HEK293T (cell line): ENCODE measurements at regions not wholly inside any gene's neighbourhood (a gene's known extent, or its start where the extent isn't known, plus 50 kb on each side); places are given as distances from the start of the nearest gene placed in this dataset.

Experiments
- CTCF ChIA-PET: fragments of 350-600 bp; formaldehyde crosslinking; extraction: SDS; loops from one replicate; lab custom pipeline; 2021; ENCODE audit warnings: antibody characterized with exemption, inconsistent platforms; lab: Yijun Ruan, JAX
- POLR2A ChIA-PET: fragments of 350-600 bp; formaldehyde crosslinking; extraction: SDS; loops from one replicate; lab custom pipeline; 2020; ENCODE audit warnings: antibody characterized with exemption, inconsistent platforms; lab: Yijun Ruan, JAX
- DNase-seq: peaks from one replicate; pipeline ENCODE4 v3.0.0; 2012; ENCODE audit warnings: mixed read lengths; ENCODE audit errors: extremely low spot score
- ARNT ChIP-seq: fragments of 450-650 bp; IDR thresholded peaks from 2 replicates; pipeline ENCODE4 v1.6.1; 2017; ENCODE audit warnings: mild to moderate bottlenecking
- BHLHE40 ChIP-seq: fragments of 450-650 bp; IDR thresholded peaks from 2 replicates; pipeline ENCODE4 v1.6.1; 2016; ENCODE audit warnings: mild to moderate bottlenecking, moderate library complexity, borderline replicate concordance
- CTBP1 ChIP-seq: fragments of 450-650 bp; IDR thresholded peaks from 2 replicates; pipeline ENCODE4 v1.6.1; 2016; ENCODE audit warnings: borderline replicate concordance
- ELF4 ChIP-seq: fragments of 450-650 bp; IDR thresholded peaks from 2 replicates; pipeline ENCODE4 v1.6.1; 2017; ENCODE audit warnings: antibody characterized with exemption
- FOXA1 ChIP-seq: fragments of 450-650 bp; IDR thresholded peaks from 2 replicates; pipeline ENCODE4 v1.6.1; 2016; ENCODE audit warnings: mild to moderate bottlenecking
- FOXK2 ChIP-seq: fragments of 450-650 bp; IDR thresholded peaks from 2 replicates; pipeline ENCODE4 v1.6.1; 2016; ENCODE audit warnings: mild to moderate bottlenecking
- FOXM1 ChIP-seq: fragments of 450-650 bp; IDR thresholded peaks from 2 replicates; pipeline ENCODE4 v1.6.1; 2017; ENCODE audit warnings: mild to moderate bottlenecking, borderline replicate concordance
- HDGF ChIP-seq: fragments of 450-650 bp; IDR thresholded peaks from 2 replicates; pipeline ENCODE4 v1.6.1; 2017; ENCODE audit warnings: antibody characterized with exemption, borderline replicate concordance
- L3MBTL2 ChIP-seq: fragments of 450-650 bp; conservative IDR thresholded peaks from 2 replicates; pipeline ENCODE4 v1.6.1; 2016; ENCODE audit warnings: mild to moderate bottlenecking
- LEF1 ChIP-seq: fragments of 450-650 bp; IDR thresholded peaks from 2 replicates; pipeline ENCODE4 v1.6.1; 2017; ENCODE audit warnings: mild to moderate bottlenecking, borderline replicate concordance
- NFRKB ChIP-seq: fragments of 450-650 bp; IDR thresholded peaks from 2 replicates; pipeline ENCODE4 v1.6.1; 2016; ENCODE audit warnings: mild to moderate bottlenecking, moderate library complexity
- PKNOX1 ChIP-seq: fragments of 450-650 bp; IDR thresholded peaks from 2 replicates; pipeline ENCODE4 v1.6.1; 2016
- SP1 ChIP-seq: fragments of 450-650 bp; IDR thresholded peaks from 2 replicates; pipeline ENCODE4 v1.6.1; 2017
- SUZ12 ChIP-seq: fragments of 450-650 bp; IDR thresholded peaks from 2 replicates; pipeline ENCODE4 v1.6.1; 2016; ENCODE audit warnings: mild to moderate bottlenecking
- TARDBP ChIP-seq: fragments of 450-650 bp; IDR thresholded peaks from 2 replicates; pipeline ENCODE4 v1.6.1; 2016
- ZNF384 ChIP-seq: fragments of 450-650 bp; IDR thresholded peaks from 2 replicates; pipeline ENCODE4 v1.6.1; 2016

- ChIA-PET CTCF (no interaction called here), POLR2A (no interaction called here)
- no peak for DNase-seq
- TF ChIP-seq ZNF384 (no peak), LEF1 (no peak), FOXM1 (no peak), L3MBTL2 (no peak), NFRKB (no peak), FOXK2 (no peak), TARDBP (no peak), HDGF (no peak), CTBP1 (no peak), SUZ12 (no peak), PKNOX1 (no peak), ARNT (no peak), FOXA1 (no peak), BHLHE40 (no peak), ELF4 (no peak), SP1 (no peak)
These were observed 85.6 kb upstream of the EED start for GRCh38 chr11:86158704-86159580.

GRCh38 chr11:86157797-86158378 lies 86.7 kb upstream of the EED start:
- CTCF ChIA-PET: no interaction called here

GRCh38 chr11:86156397-86156955 lies 87.6 kb upstream of the PICALM start:
- TF ChIP-seq FOXK2 (no peak), FOXA1 (no peak)
- POLR2A ChIA-PET: no interaction called here

More at GRCh38 chr11:86157797-86158378, 86.7 kb upstream of the EED start:
- DNase-seq: no peak
- TF ChIP-seq NFRKB (no peak), ZNF384 (no peak), FOXM1 (no peak), FOXA1 (no peak), SP1 (no peak)
- POLR2A ChIA-PET: interaction anchor here (1.0 kb wide), 1 partner anchor 88 kb away, joined by 3 read pairs; no protein-coding TSS in a partner anchor

GRCh38 chr11:86155200-86155844 lies 86.4 kb upstream of the PICALM start:
- no peak for TF ChIP-seq FOXA1
- no peak for DNase-seq
- POLR2A ChIA-PET: no interaction called here
- CTCF ChIA-PET: no interaction called here

More at GRCh38 chr11:86156397-86156955, 87.6 kb upstream of the PICALM start:
- no peak for DNase-seq
- CTCF ChIA-PET: no interaction called here

- TF ChIP-seq ZNF384: no peak
- no peak for TF ChIP-seq ARNT
- no peak for TF ChIP-seq BHLHE40
- no peak for TF ChIP-seq LEF1
- no peak for TF ChIP-seq FOXK2
- no peak for TF ChIP-seq ELF4
- TF ChIP-seq FOXM1: no peak
- TF ChIP-seq HDGF: no peak
- TF ChIP-seq PKNOX1: no peak
- no peak for TF ChIP-seq TARDBP
- no peak for TF ChIP-seq SUZ12
- TF ChIP-seq L3MBTL2: no peak
- TF ChIP-seq CTBP1: no peak
- TF ChIP-seq NFRKB: no peak
- TF ChIP-seq SP1: no peak
- TF ChIP-seq FOXA1: no peak
- POLR2A ChIA-PET: no interaction called here
- DNase-seq: no peak
- CTCF ChIA-PET: no interaction called here
These were observed 84.6 kb upstream of the PICALM start for GRCh38 chr11:86153439-86153838.

GRCh38 chr11:86152901-86153300 lies 84.0 kb upstream of the PICALM start:
- ChIA-PET CTCF (no interaction called here), POLR2A (no interaction called here)
- TF ChIP-seq CTBP1 (no peak), PKNOX1 (no peak), TARDBP (no peak), L3MBTL2 (no peak), HDGF (no peak), LEF1 (no peak), ARNT (no peak), ZNF384 (no peak), BHLHE40 (no peak), FOXA1 (no peak), SP1 (no peak), NFRKB (no peak), FOXK2 (no peak), SUZ12 (no peak)
- DNase-seq: no peak
